IMR-90 (cell line): ENCODE measurements at regions not wholly inside any gene's neighbourhood (a gene's known extent, or its start where the extent isn't known, plus 50 kb on each side); places are given as distances from the start of the nearest gene placed in this dataset.

Source experiments
- MXI1 ChIP-seq: IDR thresholded peaks from 2 replicates; pipeline ENCODE4 v1.6.1; 2012; ENCODE audit warnings: low read depth, mild to moderate bottlenecking, low read length, moderate library complexity, borderline replicate concordance
- POLR2A ChIP-seq: IDR thresholded peaks from 2 replicates; pipeline ENCODE4 v1.6.1; 2012; ENCODE audit warnings: mild to moderate bottlenecking, low read depth, low read length
- RFX5 ChIP-seq: IDR thresholded peaks from 2 replicates; pipeline ENCODE4 v1.8.0; 2012; ENCODE audit warnings: low read depth, mild to moderate bottlenecking, low read length, moderate library complexity
- TF ChIP-seq, protein P1 (sequence below): conservative IDR thresholded peaks from 2 replicates; pipeline ENCODE4 v1.5.1; 2012; ENCODE audit warnings: mild to moderate bottlenecking, low read depth, low read length, improper control_type of control experiment
- TF ChIP-seq, protein P2 (sequence below): fragments of 150-350 bp; IDR thresholded peaks from 2 replicates; pipeline ENCODE4 v1.6.1; 2017; ENCODE audit warnings: mild to moderate bottlenecking, antibody characterized with exemption, low read length, low read depth

DNA sequence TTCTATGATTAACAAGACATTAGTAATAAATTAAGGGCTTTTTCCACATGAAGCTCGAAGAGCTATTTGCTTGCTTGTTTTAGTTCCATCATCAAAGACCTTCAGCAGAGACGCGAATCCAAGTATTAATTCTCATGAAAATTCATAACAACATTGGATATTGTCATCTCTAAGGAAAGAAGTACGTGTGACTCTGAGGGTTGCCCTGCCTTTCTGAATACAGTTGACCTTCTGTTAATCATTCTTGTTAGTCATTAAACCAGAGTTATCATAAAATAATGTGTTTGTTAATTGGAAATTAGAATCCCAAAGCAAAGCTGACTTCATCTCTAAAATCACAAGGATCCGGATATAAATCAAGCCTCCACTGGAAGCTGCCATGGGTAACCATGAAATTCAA, 222.5 kb downstream of the ZNF608 start:
- TF ChIP-seq, protein P1, sequence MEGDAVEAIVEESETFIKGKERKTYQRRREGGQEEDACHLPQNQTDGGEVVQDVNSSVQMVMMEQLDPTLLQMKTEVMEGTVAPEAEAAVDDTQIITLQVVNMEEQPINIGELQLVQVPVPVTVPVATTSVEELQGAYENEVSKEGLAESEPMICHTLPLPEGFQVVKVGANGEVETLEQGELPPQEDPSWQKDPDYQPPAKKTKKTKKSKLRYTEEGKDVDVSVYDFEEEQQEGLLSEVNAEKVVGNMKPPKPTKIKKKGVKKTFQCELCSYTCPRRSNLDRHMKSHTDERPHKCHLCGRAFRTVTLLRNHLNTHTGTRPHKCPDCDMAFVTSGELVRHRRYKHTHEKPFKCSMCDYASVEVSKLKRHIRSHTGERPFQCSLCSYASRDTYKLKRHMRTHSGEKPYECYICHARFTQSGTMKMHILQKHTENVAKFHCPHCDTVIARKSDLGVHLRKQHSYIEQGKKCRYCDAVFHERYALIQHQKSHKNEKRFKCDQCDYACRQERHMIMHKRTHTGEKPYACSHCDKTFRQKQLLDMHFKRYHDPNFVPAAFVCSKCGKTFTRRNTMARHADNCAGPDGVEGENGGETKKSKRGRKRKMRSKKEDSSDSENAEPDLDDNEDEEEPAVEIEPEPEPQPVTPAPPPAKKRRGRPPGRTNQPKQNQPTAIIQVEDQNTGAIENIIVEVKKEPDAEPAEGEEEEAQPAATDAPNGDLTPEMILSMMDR = no peak
- no peak for TF ChIP-seq MXI1
- TF ChIP-seq POLR2A = no peak
- no peak for TF ChIP-seq RFX5
- TF ChIP-seq, protein P2, sequence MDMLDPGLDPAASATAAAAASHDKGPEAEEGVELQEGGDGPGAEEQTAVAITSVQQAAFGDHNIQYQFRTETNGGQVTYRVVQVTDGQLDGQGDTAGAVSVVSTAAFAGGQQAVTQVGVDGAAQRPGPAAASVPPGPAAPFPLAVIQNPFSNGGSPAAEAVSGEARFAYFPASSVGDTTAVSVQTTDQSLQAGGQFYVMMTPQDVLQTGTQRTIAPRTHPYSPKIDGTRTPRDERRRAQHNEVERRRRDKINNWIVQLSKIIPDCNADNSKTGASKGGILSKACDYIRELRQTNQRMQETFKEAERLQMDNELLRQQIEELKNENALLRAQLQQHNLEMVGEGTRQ = no peak
